HepG2 (cell line): ENCODE measurements at regions not wholly inside any gene's neighbourhood (a gene's known extent, or its start where the extent isn't known, plus 50 kb on each side); places are given as distances from the start of the nearest gene placed in this dataset.

Source experiments
- ATAC-seq: fragments of 200-7000 bp; cut with Tn5 transposase; 3 replicates; pipeline ENCODE4 v1.9.1; 2020; ENCODE audit warnings: mild to moderate bottlenecking, moderate library complexity
- BruUV-seq: library from RNA; stranded (reverse); fragments of 400-500 nt; replicated peaks from 2 replicates; lab custom pipeline; 2021; lab: Mats Ljungman, UMichigan
- CTCF ChIA-PET: fragments of 300-600 bp; formaldehyde crosslinking; extraction: SDS; loops from one replicate; lab custom pipeline; 2021; ENCODE audit warnings: low total read pairs, inconsistent platforms, low intra/inter-chr PET ratio; lab: Yijun Ruan, JAX
- POLR2A ChIA-PET: fragments of 350-600 bp; sonication (Branson Sonifier 250); formaldehyde crosslinking; loops from one replicate; lab custom pipeline; 2020; ENCODE audit warnings: antibody characterized with exemption, inconsistent platforms; lab: Yijun Ruan, JAX
- DNase-seq: peaks from one replicate; pipeline ENCODE4 v3.0.0-alpha.2; 2015; ENCODE audit warnings: low spot score
- FAIRE-seq: peaks from 3 replicates; lab custom pipeline; 2011; peaks lifted over from hg19 to GRCh38; lab: Jason Lieb, UNC
- H2AFZ ChIP-seq: one replicate; pipeline ENCODE4 v1.6.1; 2011; ENCODE audit warnings: low read length, inconsistent platforms
- H3K27ac ChIP-seq: fragments of 300-600 bp; 3 replicates; pipeline ENCODE4 v1.8.0; 2011; ENCODE audit warnings: mixed run types, mild to moderate bottlenecking, mixed read lengths, low read length, inconsistent platforms; ENCODE audit not compliant: insufficient read depth; ENCODE audit errors: extremely low read length
- H3K27me3 ChIP-seq, 2 experiments: fragments of 200-600 bp in 1 of 2; 2 replicates in 1 of 2; 3 replicates in 1 of 2; pipeline versions ENCODE4 v1.6.0 to v1.8.0; 2011; ENCODE audit warnings: low read length in 2 of 2, mild to moderate bottlenecking in 2 of 2, moderate library complexity in 2 of 2, inconsistent platforms in 1 of 2; ENCODE audit not compliant: insufficient read depth in 2 of 2, control insufficient read depth in 1 of 2
- H3K36me3 ChIP-seq, 2 experiments: fragments of 200-600 bp in 1 of 2; replicated peaks in 1 of 2; 2 replicates in 1 of 2; 3 replicates in 1 of 2; pipeline versions ENCODE4 v1.5.1 to v1.8.0; 2011; ENCODE audit warnings: low read length in 2 of 2, inconsistent platforms in 1 of 2; ENCODE audit not compliant: insufficient read depth in 2 of 2, control insufficient read depth in 1 of 2
- H3K4me1 ChIP-seq: 2 replicates; pipeline ENCODE4 v1.5.1; 2012; ENCODE audit warnings: low read length, inconsistent platforms; ENCODE audit not compliant: insufficient read depth
- H3K4me2 ChIP-seq: 2 replicates; pipeline ENCODE4 v1.6.0; 2011; ENCODE audit warnings: low read depth, low read length, inconsistent platforms
- H3K4me3 ChIP-seq, 3 experiments: fragments of 200-600 bp in 1 of 3; sonication (generic), shearing (Covaris generic) in 1 of 3; replicated peaks in 1 of 3; 2 replicates each; pipeline ENCODE4 v1.5.1; 2011 to 2016; ENCODE audit warnings: low read length in 3 of 3, inconsistent platforms in 2 of 3, low read depth in 2 of 3, mild to moderate bottlenecking in 2 of 3, control low read depth in 1 of 3, mixed read lengths in 1 of 3; ENCODE audit not compliant: insufficient read depth in 1 of 3
- H3K79me2 ChIP-seq: one replicate; pipeline ENCODE4 v1.6.1; 2011; ENCODE audit warnings: low read length, inconsistent platforms; ENCODE audit not compliant: insufficient read depth
- H3K9ac ChIP-seq: 2 replicates; pipeline ENCODE4 v1.6.0; 2011; ENCODE audit warnings: mild to moderate bottlenecking, low read depth, low read length, inconsistent platforms; ENCODE audit not compliant: insufficient read depth
- H3K9me3 ChIP-seq: 2 replicates; pipeline ENCODE4 v1.5.1; 2012; ENCODE audit warnings: mild to moderate bottlenecking, low read length
- H4K20me1 ChIP-seq: 2 replicates; pipeline ENCODE4 v1.6.0; 2011; ENCODE audit warnings: inconsistent platforms, mild to moderate bottlenecking, low read length, moderate library complexity; ENCODE audit not compliant: insufficient read depth
- EZH2 ChIP-seq: conservative IDR thresholded peaks from 2 replicates; pipeline ENCODE4 v1.6.1; 2012; ENCODE audit warnings: mild to moderate bottlenecking, low read depth, low read length, moderate library complexity
- FIP1L1 ChIP-seq: fragments of 200-400 bp; formaldehyde crosslinking; IDR thresholded peaks from 2 replicates; pipeline ENCODE4 v1.6.1; 2018; ENCODE audit warnings: low read depth, mild to moderate bottlenecking, low read length, moderate library complexity, borderline replicate concordance; ENCODE audit not compliant: insufficient read depth
- FOSL2 ChIP-seq: sonication (generic); formaldehyde crosslinking; IDR thresholded peaks from 2 replicates; pipeline ENCODE4 v1.4.0; 2020; ENCODE audit warnings: missing genetic modification reagents
- FOXA3 ChIP-seq: IDR thresholded peaks from 2 replicates; pipeline ENCODE4 v1.6.1; 2016; ENCODE audit warnings: missing genetic modification reagents, missing compliant biosample characterization
- U2AF2 ChIP-seq: fragments of 200-400 bp; formaldehyde crosslinking; IDR thresholded peaks from 2 replicates; pipeline ENCODE4 v1.6.1; 2017; ENCODE audit warnings: low read depth, mild to moderate bottlenecking, low read length
- ZBTB20 ChIP-seq: sonication (generic); formaldehyde crosslinking; IDR thresholded peaks from 2 replicates; pipeline ENCODE4 v1.8.1; 2023; ENCODE audit warnings: missing genetic modification reagents, low read depth, mild to moderate bottlenecking, borderline replicate concordance
- ZNF431 ChIP-seq: sonication (generic); formaldehyde crosslinking; IDR thresholded peaks from 2 replicates; pipeline ENCODE4 v1.9.0; 2022; ENCODE audit warnings: missing genetic modification reagents, low read depth, mild to moderate bottlenecking, borderline replicate concordance
- ZNF563 ChIP-seq: sonication (generic); formaldehyde crosslinking; IDR thresholded peaks from 2 replicates; pipeline ENCODE4 v1.8.0; 2022; ENCODE audit warnings: mild to moderate bottlenecking, moderate library complexity, missing genetic modification reagents
- ZNF574 ChIP-seq: sonication (generic); formaldehyde crosslinking; IDR thresholded peaks from 2 replicates; pipeline ENCODE4 v1.4.0; 2020; ENCODE audit warnings: missing genetic modification reagents
- ZNF841 ChIP-seq: sonication (generic); formaldehyde crosslinking; IDR thresholded peaks from 2 replicates; pipeline ENCODE4 v1.8.1; 2023; ENCODE audit warnings: missing genetic modification reagents, borderline replicate concordance
- ZSCAN29 ChIP-seq: sonication (generic); formaldehyde crosslinking; conservative IDR thresholded peaks from 2 replicates; pipeline ENCODE4 v1.4.0; 2020; ENCODE audit warnings: mild to moderate bottlenecking, missing genetic modification reagents
- WGBS: methylation state at CpG from one replicate; pipeline ENCODE4 v1.1.6; 2017; ENCODE audit warnings: low lambda C conversion rate; 5-methylcytosine and 5-hydroxymethylcytosine counted together
- in situ Hi-C: cut with HindIII; loops from 2 replicates; pipeline ENCODE4 v1.10.0; 2017; ENCODE audit warnings: low pct_unique_long_range_greater_than_20kb; ENCODE audit not compliant: extremely low pct_ligation_motif_present
- intact Hi-C: fragments of 100-400 bp; cut with micrococcal nuclease; formaldehyde crosslinking; loops from one replicate; pipeline ENCODE4 v1.10.0; 2022; ENCODE audit not compliant: unreplicated experiment
- TF ChIP-seq, protein P1 (sequence below): sonication (generic); formaldehyde crosslinking; IDR thresholded peaks from 2 replicates; pipeline ENCODE4 v1.4.0; 2020; ENCODE audit warnings: missing genetic modification reagents, borderline replicate concordance

GRCh38 chr10:121324678-121325213, 273.5 kb downstream of the FGFR2 start:
- FAIRE-seq = no peak
- in situ Hi-C loops = no loop called here
- no peak overlapping the region for H3K4me2 ChIP-seq
- no peak overlapping the region for H3K4me3 ChIP-seq
- ATAC-seq = no peak; the same call in 2 of the 3 replicates
- CTCF ChIA-PET = no interaction called here
- no peaks in the 10 kb centered on the region for H3K9me3 ChIP-seq
- no peaks in the 10 kb centered on the region for H3K4me1 ChIP-seq
- POLR2A ChIA-PET = no interaction called here
- H2AFZ ChIP-seq = no peak overlapping the region
- no peaks in the 10 kb centered on the region for H4K20me1 ChIP-seq
- H3K9ac ChIP-seq = no peak overlapping the region
- intact Hi-C loops = no loop called here
- BruUV-seq = no TSS peak
- peak; percentile 10 for DNase-seq
- H3K27ac ChIP-seq = no peak overlapping the region
- H3K79me2 ChIP-seq = no peaks in the 10 kb centered on the region
- TF ChIP-seq FIP1L1 = no peak
- peak; percentile 19; the same call in 1 of the 2 replicates for TF ChIP-seq FOXA3 (CRISPR knock-in tag)
- TF ChIP-seq, protein P1, sequence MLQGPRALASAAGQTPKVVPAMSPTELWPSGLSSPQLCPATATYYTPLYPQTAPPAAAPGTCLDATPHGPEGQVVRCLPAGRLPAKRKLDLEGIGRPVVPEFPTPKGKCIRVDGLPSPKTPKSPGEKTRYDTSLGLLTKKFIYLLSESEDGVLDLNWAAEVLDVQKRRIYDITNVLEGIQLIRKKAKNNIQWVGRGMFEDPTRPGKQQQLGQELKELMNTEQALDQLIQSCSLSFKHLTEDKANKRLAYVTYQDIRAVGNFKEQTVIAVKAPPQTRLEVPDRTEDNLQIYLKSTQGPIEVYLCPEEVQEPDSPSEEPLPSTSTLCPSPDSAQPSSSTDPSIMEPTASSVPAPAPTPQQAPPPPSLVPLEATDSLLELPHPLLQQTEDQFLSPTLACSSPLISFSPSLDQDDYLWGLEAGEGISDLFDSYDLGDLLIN (CRISPR knock-in tag) = no peak
- no peak for TF ChIP-seq EZH2
- peak; percentile 77 for TF ChIP-seq FOSL2
- TF ChIP-seq, all 625 proteins: peak for 2
- 44% methylated on average over 5 of the region's 7 CpGs for WGBS
- Histone ChIP-seq H3K27me3 (no peaks in the 10 kb centered on the region; a peak in 1 of 5 replicates), H3K36me3 (no peaks in the 10 kb centered on the region)

- no peaks in the 10 kb centered on the region for H3K9me3 ChIP-seq
- no peak overlapping the region for H3K4me2 ChIP-seq
- no peaks in the 10 kb centered on the region; a peak in 1 of 5 replicates for H3K27me3 ChIP-seq
- no peaks in the 10 kb centered on the region for H4K20me1 ChIP-seq
- no peak overlapping the region for H3K4me3 ChIP-seq
- H3K36me3 ChIP-seq = no peaks in the 10 kb centered on the region
- no peaks in the 10 kb centered on the region for H3K4me1 ChIP-seq
- H3K9ac ChIP-seq = no peak overlapping the region
- ATAC-seq (no peak), FAIRE-seq (no peak), DNase-seq (peak; percentile 12)
- H3K27ac ChIP-seq = no peak overlapping the region
- 19% methylated on average over 5 of the region's 5 CpGs for WGBS
- ChIA-PET CTCF (no interaction called here), POLR2A (no interaction called here)
- intact Hi-C loops (no loop called here), in situ Hi-C loops (no loop called here)
- BruUV-seq = no TSS peak
- H2AFZ ChIP-seq = no peak overlapping the region
- no peaks in the 10 kb centered on the region for H3K79me2 ChIP-seq
- TF ChIP-seq ZNF431 = no peak
- TF ChIP-seq ZNF563 (CRISPR knock-in tag) = no peak
- TF ChIP-seq ZNF574 (CRISPR knock-in tag) = no peak
- no peak for TF ChIP-seq ZNF841 (CRISPR knock-in tag)
- no peak for TF ChIP-seq U2AF2
- no peak for TF ChIP-seq ZBTB20
- no peak for TF ChIP-seq ZSCAN29 (CRISPR knock-in tag)
These were observed 272.6 kb downstream of the FGFR2 start for GRCh38 chr10:121325490-121326231.
